HEK293 (cell line): ENCODE measurements at regions not wholly inside any gene's neighbourhood (a gene's known extent, or its start where the extent isn't known, plus 50 kb on each side); places are given as distances from the start of the nearest gene placed in this dataset.
A peak's percentile ranks its signal among the peaks of the same experiment; 100 is the strongest.

Experiments
- CTCF ChIA-PET: fragments of 350-600 bp; formaldehyde crosslinking; extraction: SDS; loops from one replicate; lab custom pipeline; 2021; ENCODE audit warnings: antibody characterized with exemption; lab: Yijun Ruan, JAX
- POLR2A ChIA-PET: fragments of 300-600 bp; formaldehyde crosslinking; extraction: SDS; loops from one replicate; lab custom pipeline; 2020; ENCODE audit warnings: antibody characterized with exemption, inconsistent platforms; lab: Yijun Ruan, JAX
- H3K27ac ChIP-seq: fragments of 200-500 bp; sonication (Bioruptor generic); 2 replicates; pipeline ENCODE4 v1.5.1; 2014; ENCODE audit warnings: low read depth, low read length, control low read depth, inconsistent platforms; ENCODE audit errors: extremely low read depth
- H3K36me3 ChIP-seq, 2 experiments: fragments of 200-500 bp in 1 of 2; sonication (Bioruptor generic) in 1 of 2; 1 replicate in 1 of 2; 2 replicates in 1 of 2; pipeline ENCODE4 v1.5.1; 2014 to 2017; ENCODE audit warnings: inconsistent platforms in 2 of 2, low read length in 2 of 2; ENCODE audit not compliant: control insufficient read depth in 2 of 2, insufficient read depth in 1 of 2
- H3K4me1 ChIP-seq: fragments of 200-500 bp; sonication (Bioruptor generic); 2 replicates; pipeline ENCODE4 v1.5.1; 2014; ENCODE audit warnings: mild to moderate bottlenecking, low read length, inconsistent platforms; ENCODE audit not compliant: control insufficient read depth, insufficient read depth
- H3K4me3 ChIP-seq: 2 replicates; pipeline ENCODE4 v1.5.1; 2011; ENCODE audit warnings: low read depth, mild to moderate bottlenecking, control low read depth, low read length, moderate library complexity
- H3K9me3 ChIP-seq: fragments of 200-500 bp; sonication (Bioruptor generic); 2 replicates; pipeline ENCODE4 v1.5.1; 2014; ENCODE audit warnings: low read depth, low read length, inconsistent platforms; ENCODE audit not compliant: control insufficient read depth, insufficient read depth
- PRDM10 ChIP-seq: fragments of 450-650 bp; formaldehyde crosslinking; IDR thresholded peaks from 2 replicates; pipeline ENCODE4 v1.5.1; 2016; ENCODE audit warnings: missing biosample characterization, missing genetic modification characterization
- PRDM4 ChIP-seq: fragments of 450-650 bp; formaldehyde crosslinking; IDR thresholded peaks from 2 replicates; pipeline ENCODE4 v1.5.1; 2017; ENCODE audit warnings: missing biosample characterization, missing genetic modification characterization
- TRIM28 ChIP-seq: IDR thresholded peaks from 2 replicates; pipeline ENCODE4 v1.6.1; 2011; ENCODE audit warnings: low read length, control low read depth, borderline replicate concordance
- YY2 ChIP-seq: fragments of 450-650 bp; formaldehyde crosslinking; IDR thresholded peaks from 2 replicates; pipeline ENCODE4 v1.5.1; 2016; ENCODE audit warnings: missing biosample characterization, missing genetic modification characterization
- ZBTB49 ChIP-seq: fragments of 450-650 bp; formaldehyde crosslinking; IDR thresholded peaks from 2 replicates; pipeline ENCODE4 v1.5.1; 2016; ENCODE audit warnings: missing biosample characterization, missing genetic modification characterization, low read depth
- ZNF433 ChIP-seq: fragments of 450-650 bp; formaldehyde crosslinking; IDR thresholded peaks from 2 replicates; pipeline ENCODE4 v1.5.1; 2016; ENCODE audit warnings: missing biosample characterization, missing genetic modification characterization, low read depth
- ZNF548 ChIP-seq: fragments of 450-650 bp; formaldehyde crosslinking; IDR thresholded peaks from 2 replicates; pipeline ENCODE4 v1.5.1; 2016; ENCODE audit warnings: missing biosample characterization, missing genetic modification characterization
- ZNF624 ChIP-seq: fragments of 450-650 bp; formaldehyde crosslinking; IDR thresholded peaks from 2 replicates; pipeline ENCODE4 v1.5.1; 2017; ENCODE audit warnings: missing biosample characterization, missing genetic modification characterization
- ZNF654 ChIP-seq: fragments of 450-650 bp; formaldehyde crosslinking; IDR thresholded peaks from 2 replicates; pipeline ENCODE4 v1.5.1; 2016; ENCODE audit warnings: low read depth, missing biosample characterization, missing genetic modification characterization
- ZNF704 ChIP-seq: fragments of 450-650 bp; formaldehyde crosslinking; IDR thresholded peaks from 2 replicates; pipeline ENCODE4 v1.5.1; 2016; ENCODE audit warnings: missing biosample characterization, missing genetic modification characterization
- ZSCAN18 ChIP-seq: fragments of 450-650 bp; formaldehyde crosslinking; IDR thresholded peaks from 2 replicates; pipeline ENCODE4 v1.5.1; 2016; ENCODE audit warnings: missing biosample characterization, missing genetic modification characterization
- TF ChIP-seq, protein P1 (sequence below): fragments of 450-650 bp; formaldehyde crosslinking; IDR thresholded peaks from 2 replicates; pipeline ENCODE4 v1.5.1; 2016; ENCODE audit warnings: missing biosample characterization, missing genetic modification characterization
- TF ChIP-seq, protein P2 (sequence below): fragments of 450-650 bp; formaldehyde crosslinking; IDR thresholded peaks from 2 replicates; pipeline ENCODE4 v1.5.1; 2017; ENCODE audit warnings: missing biosample characterization, missing genetic modification characterization

DNA sequence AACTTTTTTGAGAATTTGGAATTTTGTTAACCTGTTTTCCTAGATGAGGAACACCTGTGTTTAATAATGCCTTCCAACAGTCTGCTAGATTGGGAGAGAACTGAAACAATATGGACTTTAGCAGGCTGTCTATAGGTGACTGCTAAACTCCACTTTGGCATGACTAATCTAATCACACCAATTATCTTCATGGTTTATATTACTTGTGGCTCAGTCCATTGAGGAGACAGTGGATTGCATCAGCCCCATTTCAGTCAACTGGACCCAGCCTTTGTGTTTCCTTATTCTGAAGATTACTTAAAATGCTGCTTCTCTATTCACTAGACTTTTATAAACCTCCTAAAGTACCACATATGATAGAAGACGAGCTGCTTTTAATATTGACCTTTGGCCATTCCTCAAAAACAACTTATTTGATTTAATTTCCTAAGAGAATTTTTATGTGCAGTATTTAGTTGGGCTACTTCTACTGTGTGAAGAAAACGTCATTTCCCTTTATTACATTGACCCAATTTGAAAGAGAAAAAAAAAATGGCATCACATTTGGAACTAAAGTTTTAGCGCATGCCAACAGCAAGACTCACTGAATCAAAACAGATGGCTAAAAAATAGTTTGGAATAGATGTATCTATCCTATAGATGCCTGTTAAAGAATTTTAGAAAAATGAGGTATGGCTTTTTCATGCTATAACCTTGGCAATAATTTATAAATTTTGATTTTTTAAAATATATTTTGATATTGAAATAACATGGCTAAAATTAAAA lies 295.8 kb downstream of the NDFIP2 start (continued):
- no peak for TF ChIP-seq PRDM4 (tag by site-specific recombination)
- no peak for TF ChIP-seq ZNF704 (tag by site-specific recombination)
- TF ChIP-seq TRIM28 = peak; percentile 58; the same call in 1 of the 2 replicates
- no peak for TF ChIP-seq ZNF548 (tag by site-specific recombination)
- TF ChIP-seq YY2 (tag by site-specific recombination) = no peak
- peak; percentile 69 for TF ChIP-seq PRDM10 (tag by site-specific recombination)
- TF ChIP-seq ZSCAN18 = no peak

- no peaks in the 10 kb centered on the region for H3K4me1 ChIP-seq
- H3K36me3 ChIP-seq = no peaks in the 10 kb centered on the region
- no peak overlapping the region for H3K4me3 ChIP-seq
- TF ChIP-seq, protein P1, sequence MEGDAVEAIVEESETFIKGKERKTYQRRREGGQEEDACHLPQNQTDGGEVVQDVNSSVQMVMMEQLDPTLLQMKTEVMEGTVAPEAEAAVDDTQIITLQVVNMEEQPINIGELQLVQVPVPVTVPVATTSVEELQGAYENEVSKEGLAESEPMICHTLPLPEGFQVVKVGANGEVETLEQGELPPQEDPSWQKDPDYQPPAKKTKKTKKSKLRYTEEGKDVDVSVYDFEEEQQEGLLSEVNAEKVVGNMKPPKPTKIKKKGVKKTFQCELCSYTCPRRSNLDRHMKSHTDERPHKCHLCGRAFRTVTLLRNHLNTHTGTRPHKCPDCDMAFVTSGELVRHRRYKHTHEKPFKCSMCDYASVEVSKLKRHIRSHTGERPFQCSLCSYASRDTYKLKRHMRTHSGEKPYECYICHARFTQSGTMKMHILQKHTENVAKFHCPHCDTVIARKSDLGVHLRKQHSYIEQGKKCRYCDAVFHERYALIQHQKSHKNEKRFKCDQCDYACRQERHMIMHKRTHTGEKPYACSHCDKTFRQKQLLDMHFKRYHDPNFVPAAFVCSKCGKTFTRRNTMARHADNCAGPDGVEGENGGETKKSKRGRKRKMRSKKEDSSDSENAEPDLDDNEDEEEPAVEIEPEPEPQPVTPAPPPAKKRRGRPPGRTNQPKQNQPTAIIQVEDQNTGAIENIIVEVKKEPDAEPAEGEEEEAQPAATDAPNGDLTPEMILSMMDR (tag by site-specific recombination) = peak; percentile 18; the same call in 1 of the 2 replicates
- no peak for TF ChIP-seq ZNF624
- TF ChIP-seq ZNF548 (tag by site-specific recombination) = no peak
- TF ChIP-seq ZBTB49 (tag by site-specific recombination) = no peak
- TF ChIP-seq, protein P2, sequence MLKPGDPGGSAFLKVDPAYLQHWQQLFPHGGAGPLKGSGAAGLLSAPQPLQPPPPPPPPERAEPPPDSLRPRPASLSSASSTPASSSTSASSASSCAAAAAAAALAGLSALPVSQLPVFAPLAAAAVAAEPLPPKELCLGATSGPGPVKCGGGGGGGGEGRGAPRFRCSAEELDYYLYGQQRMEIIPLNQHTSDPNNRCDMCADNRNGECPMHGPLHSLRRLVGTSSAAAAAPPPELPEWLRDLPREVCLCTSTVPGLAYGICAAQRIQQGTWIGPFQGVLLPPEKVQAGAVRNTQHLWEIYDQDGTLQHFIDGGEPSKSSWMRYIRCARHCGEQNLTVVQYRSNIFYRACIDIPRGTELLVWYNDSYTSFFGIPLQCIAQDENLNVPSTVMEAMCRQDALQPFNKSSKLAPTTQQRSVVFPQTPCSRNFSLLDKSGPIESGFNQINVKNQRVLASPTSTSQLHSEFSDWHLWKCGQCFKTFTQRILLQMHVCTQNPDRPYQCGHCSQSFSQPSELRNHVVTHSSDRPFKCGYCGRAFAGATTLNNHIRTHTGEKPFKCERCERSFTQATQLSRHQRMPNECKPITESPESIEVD (tag by site-specific recombination) = peak; percentile 51
- peak; percentile 58 for TF ChIP-seq ZNF654
- TF ChIP-seq ZNF433 (tag by site-specific recombination) = no peak
- ChIA-PET POLR2A (no interaction called here), CTCF (interaction anchor here (0.7 to 1.4 kb wide), 5 partner anchors 70 to 1196 kb away, joined by 3 to 4 read pairs (median 3); no protein-coding TSS in a partner anchor)
- no peak overlapping the region for H3K27ac ChIP-seq
- no peaks in the 10 kb centered on the region for H3K9me3 ChIP-seq
Measured at GRCh38 chr13:79775830-79776229, 294.9 kb downstream of the NDFIP2 start.
